IMR-90 (cell line): ENCODE measurements at regions not wholly inside any gene's neighbourhood (a gene's known extent, or its start where the extent isn't known, plus 50 kb on each side); places are given as distances from the start of the nearest gene placed in this dataset.

Source experiments
- ATAC-seq: fragments of 200-7000 bp; cut with Tn5 transposase; 2 replicates; pipeline ENCODE4 v1.9.1; 2020; ENCODE audit warnings: low read depth, mild to moderate bottlenecking, moderate library complexity
- BruUV-seq: library from RNA; stranded (reverse); fragments of 400-500 nt; replicated peaks from 2 replicates; lab custom pipeline; 2021; lab: Mats Ljungman, UMichigan
- CTCF ChIA-PET: fragments of 300-600 bp; formaldehyde crosslinking; extraction: SDS; loops from one replicate; lab custom pipeline; 2021; ENCODE audit warnings: antibody characterized with exemption; lab: Yijun Ruan, JAX
- POLR2A ChIA-PET: fragments of 300-600 bp; sonication (Branson Sonifier 250); formaldehyde crosslinking; loops from one replicate; lab custom pipeline; 2022; ENCODE audit warnings: antibody characterized with exemption; ENCODE audit not compliant: unreplicated experiment; lab: Charles Lee
- DNase-seq: peaks from one replicate; pipeline ENCODE4 v3.0.0; 2013
- H2AFZ ChIP-seq: replicated peaks from 2 replicates; pipeline ENCODE3; 2013; ENCODE audit warnings: low read length, mild to moderate bottlenecking; ENCODE audit not compliant: poor library complexity
- H2AK5ac ChIP-seq: 2 replicates; pipeline ENCODE4 v1.6.1; 2013; ENCODE audit warnings: low read depth, low read length, inconsistent platforms
- H2AK9ac ChIP-seq: replicated peaks from 2 replicates; pipeline ENCODE3; 2013; ENCODE audit warnings: mild to moderate bottlenecking, low read depth, low read length, moderate library complexity; ENCODE audit not compliant: poor library complexity
- H2BK120ac ChIP-seq: 2 replicates; pipeline ENCODE4 v1.6.1; 2013; ENCODE audit warnings: low read depth, low read length, inconsistent platforms
- H2BK15ac ChIP-seq: 3 replicates; pipeline ENCODE4 v1.6.1; 2013; ENCODE audit warnings: low read depth, low read length, inconsistent platforms
- H2BK20ac ChIP-seq: 2 replicates; pipeline ENCODE4 v1.6.1; 2013; ENCODE audit warnings: low read depth, mild to moderate bottlenecking, inconsistent platforms, low read length, moderate library complexity
- H2BK5ac ChIP-seq: 2 replicates; pipeline ENCODE4 v1.6.1; 2013; ENCODE audit warnings: mild to moderate bottlenecking, low read depth, low read length, inconsistent platforms; ENCODE audit not compliant: poor library complexity, severe bottlenecking
- H3K14ac ChIP-seq: replicated peaks from 2 replicates; pipeline ENCODE4 v1.6.1; 2013; ENCODE audit warnings: low read depth, low read length, inconsistent platforms
- H3K18ac ChIP-seq: 2 replicates; pipeline ENCODE4 v1.6.1; 2013; ENCODE audit warnings: low read depth, low read length, control low read depth
- H3K23ac ChIP-seq: 2 replicates; pipeline ENCODE4 v1.6.1; 2013; ENCODE audit warnings: low read depth, low read length, inconsistent platforms
- H3K27ac ChIP-seq: 2 replicates; pipeline ENCODE4 v1.5.1; 2013; ENCODE audit warnings: mild to moderate bottlenecking, control low read depth, low read length; ENCODE audit not compliant: insufficient read depth
- H3K27me3 ChIP-seq: 2 replicates; pipeline ENCODE4 v1.6.1; 2013; ENCODE audit warnings: low read length; ENCODE audit not compliant: control insufficient read depth, insufficient read depth
- H3K36me3 ChIP-seq: 2 replicates; pipeline ENCODE4 v1.6.1; 2013; ENCODE audit warnings: low read length, mixed read lengths; ENCODE audit not compliant: control insufficient read depth, insufficient read depth
- H3K4ac ChIP-seq: 2 replicates; pipeline ENCODE4 v1.6.1; 2013; ENCODE audit warnings: low read depth, low read length, inconsistent platforms
- H3K4me1 ChIP-seq: 2 replicates; pipeline ENCODE4 v1.6.1; 2013; ENCODE audit warnings: low read length, mixed read lengths; ENCODE audit not compliant: control insufficient read depth, insufficient read depth
- H3K4me2 ChIP-seq: 2 replicates; pipeline ENCODE4 v1.6.1; 2013; ENCODE audit warnings: low read depth, mild to moderate bottlenecking, control low read depth, low read length, moderate library complexity
- H3K4me3 ChIP-seq: 2 replicates; pipeline ENCODE4 v1.5.1; 2013; ENCODE audit warnings: low read depth, mild to moderate bottlenecking, control low read depth, low read length, moderate library complexity; ENCODE audit not compliant: insufficient read depth
- H3K56ac ChIP-seq: 2 replicates; pipeline ENCODE4 v1.6.1; 2013; ENCODE audit warnings: low read length, inconsistent platforms; ENCODE audit not compliant: insufficient read depth; ENCODE audit errors: extremely low read depth
- H3K79me1 ChIP-seq, 2 experiments: 2 replicates each; pipeline ENCODE4 v1.6.1; 2013; ENCODE audit warnings: low read length in 2 of 2, inconsistent platforms in 1 of 2, low read depth in 1 of 2
- H3K9ac ChIP-seq: 2 replicates; pipeline ENCODE4 v1.6.1; 2013; ENCODE audit warnings: low read depth, low read length, control low read depth
- H3K9me1 ChIP-seq: 2 replicates; pipeline ENCODE4 v1.6.1; 2013; ENCODE audit warnings: low read length, inconsistent platforms; ENCODE audit not compliant: insufficient read depth
- H3K9me3 ChIP-seq: 2 replicates; pipeline ENCODE4 v1.6.1; 2013; ENCODE audit warnings: low read length; ENCODE audit not compliant: control insufficient read depth, insufficient read depth
- H4K20me1 ChIP-seq: 2 replicates; pipeline ENCODE4 v1.6.1; 2013; ENCODE audit warnings: low read length, inconsistent platforms; ENCODE audit not compliant: insufficient read depth
- H4K5ac ChIP-seq: 2 replicates; pipeline ENCODE4 v1.6.1; 2013; ENCODE audit warnings: mild to moderate bottlenecking, low read depth, low read length, control low read depth
- H4K8ac ChIP-seq, 2 experiments: 2 replicates each; pipeline ENCODE4 v1.6.1; 2013; ENCODE audit warnings: low read depth in 2 of 2, low read length in 2 of 2, control low read depth in 1 of 2, inconsistent platforms in 1 of 2
- H4K91ac ChIP-seq: 2 replicates; pipeline ENCODE4 v1.6.1; 2013; ENCODE audit warnings: low read depth, low read length, inconsistent platforms; ENCODE audit not compliant: insufficient read depth
- BHLHE40 ChIP-seq: fragments of 150-350 bp; IDR thresholded peaks from 2 replicates; pipeline ENCODE4 v1.6.1; 2016; ENCODE audit warnings: mild to moderate bottlenecking, low read depth, low read length
- CEBPB ChIP-seq: IDR thresholded peaks from 2 replicates; pipeline ENCODE4 v1.6.1; 2012; ENCODE audit warnings: low read depth, low read length, improper control_type of control experiment
- MAFK ChIP-seq: IDR thresholded peaks from 2 replicates; pipeline ENCODE4 v1.6.1; 2012; ENCODE audit warnings: low read depth, low read length, improper control_type of control experiment
- MAZ ChIP-seq: IDR thresholded peaks from 2 replicates; pipeline ENCODE4 v1.6.1; 2012; ENCODE audit warnings: low read depth, mild to moderate bottlenecking, low read length, improper control_type of control experiment, moderate library complexity, borderline replicate concordance
- MXI1 ChIP-seq: IDR thresholded peaks from 2 replicates; pipeline ENCODE4 v1.6.1; 2012; ENCODE audit warnings: low read depth, mild to moderate bottlenecking, low read length, moderate library complexity, borderline replicate concordance
- POLR2A ChIP-seq: IDR thresholded peaks from 2 replicates; pipeline ENCODE4 v1.6.1; 2012; ENCODE audit warnings: mild to moderate bottlenecking, low read depth, low read length
- WGBS, 2 experiments: methylation state at CpG; one replicate each; pipeline versions ENCODE4 v1.1.5 to v1.1.7; 2013; ENCODE audit warnings: missing lambda C conversion rate in 2 of 2; ENCODE audit not compliant: insufficient read length in 1 of 2; ENCODE audit errors: extremely low coverage in 2 of 2; 5-methylcytosine and 5-hydroxymethylcytosine counted together
- dilution Hi-C: fragments of 300-500 bp; cut with HindIII; formaldehyde crosslinking; loops from one replicate; pipeline ENCODE4 v1.14.3; 2018; ENCODE audit warnings: low sequenced_read_pairs; ENCODE audit not compliant: unreplicated experiment
- in situ Hi-C: fragments of 300-500 bp; cut with MboI; formaldehyde crosslinking; loops from 3 replicates; pipeline ENCODE4 v1.14.3; 2019; ENCODE audit warnings: low sequenced_read_pairs, inconsistent platforms, mixed read lengths
- intact Hi-C: fragments of 100-400 bp; cut with micrococcal nuclease; formaldehyde crosslinking; loops from 2 replicates; pipeline ENCODE4 v1.10.0; 2022
- TF ChIP-seq, protein P1 (sequence below): conservative IDR thresholded peaks from 2 replicates; pipeline ENCODE4 v1.5.1; 2012; ENCODE audit warnings: mild to moderate bottlenecking, low read depth, low read length, improper control_type of control experiment

DNA sequence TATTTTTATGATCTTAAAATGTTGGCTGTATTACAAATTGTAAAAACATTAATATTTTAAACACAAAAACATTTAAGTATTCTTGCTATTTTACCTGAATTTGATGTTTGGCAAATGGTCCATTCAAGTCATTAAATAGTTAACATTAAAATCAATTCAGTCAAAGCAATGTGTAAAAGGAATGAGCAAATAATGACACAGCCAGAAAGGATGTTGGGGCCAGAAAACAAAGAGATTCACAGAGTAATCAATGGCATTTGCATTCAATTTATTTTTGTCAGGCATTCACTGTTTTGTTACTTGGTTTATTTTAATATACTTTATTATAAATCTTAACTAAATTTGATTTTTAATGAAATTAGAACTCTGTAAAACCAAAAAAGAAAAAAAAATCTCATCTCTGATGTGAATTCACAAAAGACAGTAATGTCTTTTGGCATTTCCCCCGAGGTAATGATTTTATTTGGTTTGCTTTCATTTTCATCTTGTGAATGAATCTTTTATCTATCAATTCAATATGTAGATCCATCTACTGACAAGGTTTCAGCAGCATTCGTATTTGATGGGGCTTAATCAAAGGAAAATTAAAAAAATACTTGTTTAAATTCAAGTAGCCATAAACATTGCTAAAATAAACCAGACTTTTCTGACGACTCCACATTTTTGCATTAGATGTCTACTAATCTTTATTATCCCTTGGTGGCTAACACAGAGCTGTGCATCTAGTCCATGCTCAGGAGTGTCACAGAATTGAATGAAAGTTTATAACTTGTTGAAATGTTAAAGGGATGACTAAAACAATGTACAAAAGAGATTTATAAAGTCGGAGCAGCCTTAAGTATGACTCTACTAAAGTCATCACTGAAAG, 866.7 kb upstream of the GJE1 start:
- H3K9ac ChIP-seq: peak overlapping the region; percentile 11; the same call in 1 of the 2 replicates
- DNase-seq: no peak
- dilution Hi-C loops: no loop called here
- no peak overlapping the region for H3K4ac ChIP-seq
- no peaks in the 10 kb centered on the region for H3K36me3 ChIP-seq
- no peaks in the 10 kb centered on the region for H3K27me3 ChIP-seq
- no peak for ATAC-seq
- H3K79me1 ChIP-seq: no peaks in the 10 kb centered on the region
- WGBS, 2 experiments: no CpG with 5 or more reads among the region's 4 CpGs
- H2AK9ac ChIP-seq: no peak overlapping the region
- no peak overlapping the region for H4K91ac ChIP-seq
- no peak overlapping the region for H3K56ac ChIP-seq
- in situ Hi-C loops: no loop called here
- peak overlapping the region; percentile 41 to 70; a peak in 2 of 4 replicates for H4K8ac ChIP-seq
- H3K4me2 ChIP-seq: peak overlapping the region; percentile 90
- peak overlapping the region; percentile 19; the same call in 1 of the 2 replicates for H4K5ac ChIP-seq
- H3K14ac ChIP-seq: no peak overlapping the region
- CTCF ChIA-PET: no interaction called here
- H4K20me1 ChIP-seq: no peaks in the 10 kb centered on the region
- POLR2A ChIA-PET: no interaction called here
- peaks cover under 1% of the 10 kb centered on the region; the same call in 1 of the 2 replicates for H3K9me3 ChIP-seq
- no peak overlapping the region for H2BK20ac ChIP-seq
- H3K4me1 ChIP-seq: peaks cover 2% of the 10 kb centered on the region; the same call in 1 of the 2 replicates
- H2BK5ac ChIP-seq: peak overlapping the region; percentile 24
- no peak overlapping the region; the same call in 1 of the 2 replicates for H3K23ac ChIP-seq
- TF ChIP-seq MXI1: no peak
- no peak for TF ChIP-seq POLR2A
- TF ChIP-seq BHLHE40: no peak
- TF ChIP-seq CEBPB: no peak
- TF ChIP-seq, protein P1, sequence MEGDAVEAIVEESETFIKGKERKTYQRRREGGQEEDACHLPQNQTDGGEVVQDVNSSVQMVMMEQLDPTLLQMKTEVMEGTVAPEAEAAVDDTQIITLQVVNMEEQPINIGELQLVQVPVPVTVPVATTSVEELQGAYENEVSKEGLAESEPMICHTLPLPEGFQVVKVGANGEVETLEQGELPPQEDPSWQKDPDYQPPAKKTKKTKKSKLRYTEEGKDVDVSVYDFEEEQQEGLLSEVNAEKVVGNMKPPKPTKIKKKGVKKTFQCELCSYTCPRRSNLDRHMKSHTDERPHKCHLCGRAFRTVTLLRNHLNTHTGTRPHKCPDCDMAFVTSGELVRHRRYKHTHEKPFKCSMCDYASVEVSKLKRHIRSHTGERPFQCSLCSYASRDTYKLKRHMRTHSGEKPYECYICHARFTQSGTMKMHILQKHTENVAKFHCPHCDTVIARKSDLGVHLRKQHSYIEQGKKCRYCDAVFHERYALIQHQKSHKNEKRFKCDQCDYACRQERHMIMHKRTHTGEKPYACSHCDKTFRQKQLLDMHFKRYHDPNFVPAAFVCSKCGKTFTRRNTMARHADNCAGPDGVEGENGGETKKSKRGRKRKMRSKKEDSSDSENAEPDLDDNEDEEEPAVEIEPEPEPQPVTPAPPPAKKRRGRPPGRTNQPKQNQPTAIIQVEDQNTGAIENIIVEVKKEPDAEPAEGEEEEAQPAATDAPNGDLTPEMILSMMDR: no peak
- no peak for TF ChIP-seq MAZ
- TF ChIP-seq MAFK: 0 out of 2 replicates have a peak, but pooled peaks have one; percentile 8
- no TSS peak for BruUV-seq
- no peak overlapping the region; the same call in 1 of the 2 replicates for H3K4me3 ChIP-seq
- intact Hi-C loops: no loop called here
- no peak overlapping the region for H2AFZ ChIP-seq
- no peaks in the 10 kb centered on the region for H3K9me1 ChIP-seq
- no peak overlapping the region for H3K27ac ChIP-seq
- peak overlapping the region; percentile 64; the same call in 1 of the 2 replicates for H2BK120ac ChIP-seq
- no peak overlapping the region for H2AK5ac ChIP-seq
- H3K18ac ChIP-seq: no peak overlapping the region
- H2BK15ac ChIP-seq: no peak overlapping the region
